IMR-90 (cell line): ENCODE measurements at regions not wholly inside any gene's neighbourhood (a gene's known extent, or its start where the extent isn't known, plus 50 kb on each side); places are given as distances from the start of the nearest gene placed in this dataset.

ENCODE experiments used
- ATAC-seq: fragments of 200-7000 bp; cut with Tn5 transposase; 2 replicates; pipeline ENCODE4 v1.9.1; 2020; ENCODE audit warnings: low read depth, mild to moderate bottlenecking, moderate library complexity
- BruUV-seq: library from RNA; stranded (reverse); fragments of 400-500 nt; replicated peaks from 2 replicates; lab custom pipeline; 2021; lab: Mats Ljungman, UMichigan
- CTCF ChIA-PET: fragments of 300-600 bp; formaldehyde crosslinking; extraction: SDS; loops from one replicate; lab custom pipeline; 2021; ENCODE audit warnings: antibody characterized with exemption; lab: Yijun Ruan, JAX
- POLR2A ChIA-PET: fragments of 300-600 bp; sonication (Branson Sonifier 250); formaldehyde crosslinking; loops from one replicate; lab custom pipeline; 2022; ENCODE audit warnings: antibody characterized with exemption; ENCODE audit not compliant: unreplicated experiment; lab: Charles Lee
- DNase-seq: peaks from one replicate; pipeline ENCODE4 v3.0.0; 2013
- H2AFZ ChIP-seq: replicated peaks from 2 replicates; pipeline ENCODE3; 2013; ENCODE audit warnings: low read length, mild to moderate bottlenecking; ENCODE audit not compliant: poor library complexity
- H2AK5ac ChIP-seq: 2 replicates; pipeline ENCODE4 v1.6.1; 2013; ENCODE audit warnings: low read depth, low read length, inconsistent platforms
- H2AK9ac ChIP-seq: replicated peaks from 2 replicates; pipeline ENCODE3; 2013; ENCODE audit warnings: mild to moderate bottlenecking, low read depth, low read length, moderate library complexity; ENCODE audit not compliant: poor library complexity
- H2BK120ac ChIP-seq: 2 replicates; pipeline ENCODE4 v1.6.1; 2013; ENCODE audit warnings: low read depth, low read length, inconsistent platforms
- H2BK15ac ChIP-seq: 3 replicates; pipeline ENCODE4 v1.6.1; 2013; ENCODE audit warnings: low read depth, low read length, inconsistent platforms
- H2BK20ac ChIP-seq: 2 replicates; pipeline ENCODE4 v1.6.1; 2013; ENCODE audit warnings: low read depth, mild to moderate bottlenecking, inconsistent platforms, low read length, moderate library complexity
- H2BK5ac ChIP-seq: 2 replicates; pipeline ENCODE4 v1.6.1; 2013; ENCODE audit warnings: mild to moderate bottlenecking, low read depth, low read length, inconsistent platforms; ENCODE audit not compliant: poor library complexity, severe bottlenecking
- H3K14ac ChIP-seq: replicated peaks from 2 replicates; pipeline ENCODE4 v1.6.1; 2013; ENCODE audit warnings: low read depth, low read length, inconsistent platforms
- H3K18ac ChIP-seq: 2 replicates; pipeline ENCODE4 v1.6.1; 2013; ENCODE audit warnings: low read depth, low read length, control low read depth
- H3K23ac ChIP-seq: 2 replicates; pipeline ENCODE4 v1.6.1; 2013; ENCODE audit warnings: low read depth, low read length, inconsistent platforms
- H3K27ac ChIP-seq: 2 replicates; pipeline ENCODE4 v1.5.1; 2013; ENCODE audit warnings: mild to moderate bottlenecking, control low read depth, low read length; ENCODE audit not compliant: insufficient read depth
- H3K27me3 ChIP-seq: 2 replicates; pipeline ENCODE4 v1.6.1; 2013; ENCODE audit warnings: low read length; ENCODE audit not compliant: control insufficient read depth, insufficient read depth
- H3K36me3 ChIP-seq: 2 replicates; pipeline ENCODE4 v1.6.1; 2013; ENCODE audit warnings: low read length, mixed read lengths; ENCODE audit not compliant: control insufficient read depth, insufficient read depth
- H3K4ac ChIP-seq: 2 replicates; pipeline ENCODE4 v1.6.1; 2013; ENCODE audit warnings: low read depth, low read length, inconsistent platforms
- H3K4me1 ChIP-seq: 2 replicates; pipeline ENCODE4 v1.6.1; 2013; ENCODE audit warnings: low read length, mixed read lengths; ENCODE audit not compliant: control insufficient read depth, insufficient read depth
- H3K4me2 ChIP-seq: 2 replicates; pipeline ENCODE4 v1.6.1; 2013; ENCODE audit warnings: low read depth, mild to moderate bottlenecking, control low read depth, low read length, moderate library complexity
- H3K4me3 ChIP-seq: 2 replicates; pipeline ENCODE4 v1.5.1; 2013; ENCODE audit warnings: low read depth, mild to moderate bottlenecking, control low read depth, low read length, moderate library complexity; ENCODE audit not compliant: insufficient read depth
- H3K56ac ChIP-seq: 2 replicates; pipeline ENCODE4 v1.6.1; 2013; ENCODE audit warnings: low read length, inconsistent platforms; ENCODE audit not compliant: insufficient read depth; ENCODE audit errors: extremely low read depth
- H3K79me1 ChIP-seq, 2 experiments: 2 replicates each; pipeline ENCODE4 v1.6.1; 2013; ENCODE audit warnings: low read length in 2 of 2, inconsistent platforms in 1 of 2, low read depth in 1 of 2
- H3K9ac ChIP-seq: 2 replicates; pipeline ENCODE4 v1.6.1; 2013; ENCODE audit warnings: low read depth, low read length, control low read depth
- H3K9me1 ChIP-seq: 2 replicates; pipeline ENCODE4 v1.6.1; 2013; ENCODE audit warnings: low read length, inconsistent platforms; ENCODE audit not compliant: insufficient read depth
- H3K9me3 ChIP-seq: 2 replicates; pipeline ENCODE4 v1.6.1; 2013; ENCODE audit warnings: low read length; ENCODE audit not compliant: control insufficient read depth, insufficient read depth
- H4K20me1 ChIP-seq: 2 replicates; pipeline ENCODE4 v1.6.1; 2013; ENCODE audit warnings: low read length, inconsistent platforms; ENCODE audit not compliant: insufficient read depth
- H4K5ac ChIP-seq: 2 replicates; pipeline ENCODE4 v1.6.1; 2013; ENCODE audit warnings: mild to moderate bottlenecking, low read depth, low read length, control low read depth
- H4K8ac ChIP-seq, 2 experiments: 2 replicates each; pipeline ENCODE4 v1.6.1; 2013; ENCODE audit warnings: low read depth in 2 of 2, low read length in 2 of 2, control low read depth in 1 of 2, inconsistent platforms in 1 of 2
- H4K91ac ChIP-seq: 2 replicates; pipeline ENCODE4 v1.6.1; 2013; ENCODE audit warnings: low read depth, low read length, inconsistent platforms; ENCODE audit not compliant: insufficient read depth
- CHD1 ChIP-seq: IDR thresholded peaks from 2 replicates; pipeline ENCODE4 v1.6.1; 2012; ENCODE audit warnings: low read depth, low read length, improper control_type of control experiment
- CTCF ChIP-seq: conservative IDR thresholded peaks from 2 replicates; pipeline ENCODE4 v1.5.1; 2012; ENCODE audit warnings: mild to moderate bottlenecking, low read depth, low read length, improper control_type of control experiment
- ELK1 ChIP-seq: fragments of 150-350 bp; IDR thresholded peaks from 2 replicates; pipeline ENCODE4 v1.6.1; 2016; ENCODE audit warnings: low read depth, mild to moderate bottlenecking, low read length, moderate library complexity, borderline replicate concordance
- FOS ChIP-seq: fragments of 150-350 bp; IDR thresholded peaks from 2 replicates; pipeline ENCODE4 v1.6.1; 2016; ENCODE audit warnings: low read depth, low read length
- MAFK ChIP-seq: IDR thresholded peaks from 2 replicates; pipeline ENCODE4 v1.6.1; 2012; ENCODE audit warnings: low read depth, low read length, improper control_type of control experiment
- NFE2L2 ChIP-seq: fragments of 150-350 bp; IDR thresholded peaks from 2 replicates; pipeline ENCODE4 v1.6.1; 2016; ENCODE audit warnings: low read depth, mild to moderate bottlenecking, low read length
- POLR2A ChIP-seq: IDR thresholded peaks from 2 replicates; pipeline ENCODE4 v1.6.1; 2012; ENCODE audit warnings: mild to moderate bottlenecking, low read depth, low read length
- RCOR1 ChIP-seq: IDR thresholded peaks from 2 replicates; pipeline ENCODE4 v1.6.1; 2012; ENCODE audit warnings: mild to moderate bottlenecking, low read length, improper control_type of control experiment; ENCODE audit not compliant: insufficient replicate concordance
- RFX5 ChIP-seq: IDR thresholded peaks from 2 replicates; pipeline ENCODE4 v1.8.0; 2012; ENCODE audit warnings: low read depth, mild to moderate bottlenecking, low read length, moderate library complexity
- SMC3 ChIP-seq: fragments of 150-350 bp; IDR thresholded peaks from 2 replicates; pipeline ENCODE4 v1.6.1; 2016; ENCODE audit warnings: low read depth, mild to moderate bottlenecking, antibody characterized with exemption, low read length, moderate library complexity
- WGBS, 2 experiments: methylation state at CpG; one replicate each; pipeline versions ENCODE4 v1.1.5 to v1.1.7; 2013; ENCODE audit warnings: missing lambda C conversion rate in 2 of 2; ENCODE audit not compliant: insufficient read length in 1 of 2; ENCODE audit errors: extremely low coverage in 2 of 2; 5-methylcytosine and 5-hydroxymethylcytosine counted together
- dilution Hi-C: fragments of 300-500 bp; cut with HindIII; formaldehyde crosslinking; loops from one replicate; pipeline ENCODE4 v1.14.3; 2018; ENCODE audit warnings: low sequenced_read_pairs; ENCODE audit not compliant: unreplicated experiment
- in situ Hi-C: fragments of 300-500 bp; cut with MboI; formaldehyde crosslinking; loops from 3 replicates; pipeline ENCODE4 v1.14.3; 2019; ENCODE audit warnings: low sequenced_read_pairs, inconsistent platforms, mixed read lengths
- intact Hi-C: fragments of 100-400 bp; cut with micrococcal nuclease; formaldehyde crosslinking; loops from 2 replicates; pipeline ENCODE4 v1.10.0; 2022

DNA sequence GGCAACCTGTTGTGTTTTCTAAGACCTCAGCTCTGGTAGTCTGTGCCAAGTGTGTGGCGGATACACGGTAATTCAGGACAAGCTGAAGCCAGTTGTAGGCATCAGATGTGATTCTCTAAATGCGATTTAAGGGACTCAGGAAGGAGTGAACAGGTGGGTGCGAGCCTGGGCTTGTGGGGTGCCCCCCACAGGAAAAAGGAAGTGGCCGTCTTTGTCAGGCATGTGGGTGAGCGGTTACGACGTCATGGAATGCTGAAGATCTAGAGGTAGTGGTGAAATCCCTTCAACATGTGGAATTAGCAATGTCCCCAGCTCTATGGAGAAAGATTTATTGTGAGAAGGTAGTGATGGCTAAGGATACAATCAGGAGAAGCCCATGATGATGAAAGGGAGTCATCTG is 95.1 kb upstream of the EXOC2 start:
- Histone ChIP-seq H3K4ac (no peak overlapping the region), H3K9ac (no peak overlapping the region), H3K14ac (no peak overlapping the region), H4K5ac (no peak overlapping the region), H3K56ac (no peak overlapping the region), H4K8ac (no peak overlapping the region), H2AK5ac (no peak overlapping the region), H3K4me2 (no peak overlapping the region), H3K27ac (no peak overlapping the region), H3K27me3 (peaks cover 6% of the 10 kb centered on the region), H2AK9ac (no peak overlapping the region), H3K79me1 (no peaks in the 10 kb centered on the region), H2BK5ac (no peak overlapping the region), H3K9me1 (no peaks in the 10 kb centered on the region; the same call in 1 of the 2 replicates), H2BK120ac (no peak overlapping the region), H4K20me1 (no peaks in the 10 kb centered on the region), H3K4me1 (no peaks in the 10 kb centered on the region), H3K18ac (no peak overlapping the region), H2AFZ (no peak overlapping the region), H3K9me3 (peaks cover 5% of the 10 kb centered on the region), H3K36me3 (no peaks in the 10 kb centered on the region), H2BK15ac (no peak overlapping the region), H4K91ac (no peak overlapping the region), H3K4me3 (no peak overlapping the region), H3K23ac (no peak overlapping the region), H2BK20ac (no peak overlapping the region)
- CTCF ChIA-PET: interaction anchor here (0.6 kb wide), 1 partner anchor 725 kb away, joined by 3 read pairs; no protein-coding TSS in a partner anchor
- in situ Hi-C loops: no loop called here
- intact Hi-C loops: loop anchor here (10.0 kb wide), 1 partner anchor 163 kb away; no protein-coding TSS in a partner anchor
- BruUV-seq: no TSS peak
- DNase-seq (no peak), ATAC-seq (no peak)
- POLR2A ChIA-PET: interaction anchor here (0.6 kb wide), 1 partner anchor 16 kb away, joined by 4 read pairs; no protein-coding TSS in a partner anchor
- dilution Hi-C loops: no loop called here
- 100% methylated on average over 3 of the region's 8 CpGs; no CpG with 5 or more reads in 1 of the 2 experiments for WGBS, 2 experiments
- TF ChIP-seq ELK1: no peak
- TF ChIP-seq FOS: no peak
- TF ChIP-seq CHD1: no peak
- TF ChIP-seq CTCF: no peak
- no peak for TF ChIP-seq RFX5
- no peak for TF ChIP-seq MAFK
- no peak for TF ChIP-seq POLR2A
- no peak for TF ChIP-seq RCOR1
- TF ChIP-seq SMC3: no peak
- TF ChIP-seq NFE2L2: no peak
